GM23338 (cell line): ENCODE measurements at regions not wholly inside any gene's neighbourhood (a gene's known extent, or its start where the extent isn't known, plus 50 kb on each side); places are given as distances from the start of the nearest gene placed in this dataset.
"Not testable (repeated sequence)": the region's sequence is repeated elsewhere in the genome, so short reads cannot be mapped to it uniquely, and the experiment has no call there.

ENCODE experiments used
- ATAC-seq: fragments of 200-7000 bp; cut with Tn5 transposase; 3 replicates; pipeline ENCODE4 v1.9.1; 2020
- DNase-seq: peaks from one replicate; pipeline ENCODE4 v3.0.0-alpha.2; 2015; ENCODE audit warnings: low spot score
- H2AFZ ChIP-seq: fragments of 200-600 bp; sonication (generic); 2 replicates; pipeline ENCODE4 v1.8.0; 2016; ENCODE audit warnings: antibody characterized with exemption, mild to moderate bottlenecking, moderate library complexity
- H3F3A ChIP-seq: fragments of 200-600 bp; sonication (generic); replicated peaks from 2 replicates; pipeline ENCODE4 v1.8.0; 2017; ENCODE audit warnings: antibody characterized with exemption, mixed run types, low read depth
- H3K27ac ChIP-seq: fragments of 200-600 bp; sonication (generic); 2 replicates; pipeline ENCODE4 v1.6.1; 2016; ENCODE audit warnings: low read depth
- H3K27me3 ChIP-seq: fragments of 200-600 bp; sonication (generic); 2 replicates; pipeline ENCODE4 v1.8.0; 2016; ENCODE audit warnings: mild to moderate bottlenecking, mixed run types, moderate library complexity; ENCODE audit not compliant: insufficient read depth
- H3K36me3 ChIP-seq: fragments of 200-600 bp; sonication (generic); 2 replicates; pipeline ENCODE4 v1.8.0; 2016; ENCODE audit warnings: mild to moderate bottlenecking; ENCODE audit not compliant: insufficient read depth
- H3K4me1 ChIP-seq: fragments of 200-600 bp; sonication (generic); 2 replicates; pipeline ENCODE4 v1.8.0; 2016; ENCODE audit warnings: mild to moderate bottlenecking, moderate library complexity; ENCODE audit not compliant: insufficient read depth
- H3K4me2 ChIP-seq: fragments of 200-600 bp; sonication (generic); 2 replicates; pipeline ENCODE4 v1.7.1; 2017; ENCODE audit warnings: mixed run types
- H3K4me3 ChIP-seq: fragments of 200-600 bp; sonication (generic); 2 replicates; pipeline ENCODE4 v1.6.1; 2016; ENCODE audit warnings: mixed run types
- H3K79me2 ChIP-seq: fragments of 200-600 bp; sonication (generic); replicated peaks from 2 replicates; pipeline ENCODE4 v1.8.0; 2017; ENCODE audit warnings: mild to moderate bottlenecking; ENCODE audit not compliant: insufficient read depth
- H3K9me2 ChIP-seq: fragments of 200-600 bp; sonication (generic); 2 replicates; pipeline ENCODE4 v1.8.0; 2017; ENCODE audit not compliant: insufficient read depth
- H4K20me1 ChIP-seq: fragments of 200-600 bp; sonication (generic); replicated peaks from 2 replicates; pipeline ENCODE4 v1.8.0; 2017; ENCODE audit warnings: mild to moderate bottlenecking; ENCODE audit not compliant: insufficient read depth
- H3K27ac Mint-ChIP-seq: 2 replicates; pipeline ENCODE4 v1.8.0; 2020; ENCODE audit warnings: inconsistent platforms, mild to moderate bottlenecking, moderate library complexity, mixed read lengths
- H3K27me3 Mint-ChIP-seq: 3 replicates; pipeline ENCODE4 v1.8.0; 2022; ENCODE audit warnings: low read depth, mild to moderate bottlenecking, moderate library complexity, mixed read lengths, inconsistent platforms; ENCODE audit not compliant: insufficient read depth, poor library complexity
- H3K36me3 Mint-ChIP-seq: 3 replicates; pipeline ENCODE4 v1.8.0; 2021; ENCODE audit warnings: low read depth, mild to moderate bottlenecking, inconsistent platforms, moderate library complexity, mixed read lengths
- H3K4me1 Mint-ChIP-seq: 3 replicates; pipeline ENCODE4 v1.8.0; 2020; ENCODE audit warnings: mild to moderate bottlenecking, inconsistent platforms, mixed read lengths
- H3K4me3 Mint-ChIP-seq: 3 replicates; pipeline ENCODE4 v1.8.0; 2021; ENCODE audit warnings: moderate library complexity, mild to moderate bottlenecking, inconsistent platforms, mixed read lengths
- H3K9me3 Mint-ChIP-seq: 3 replicates; pipeline ENCODE4 v1.8.0; 2020; ENCODE audit warnings: moderate library complexity, mild to moderate bottlenecking, inconsistent platforms, mixed read lengths
- EZH2 ChIP-seq: fragments of 200-600 bp; sonication (generic); IDR thresholded peaks from one replicate; pipeline ENCODE4 v1.8.0; 2017; ENCODE audit warnings: antibody characterized with exemption, mild to moderate bottlenecking, low read depth; ENCODE audit not compliant: unreplicated experiment
- NANOG ChIP-seq: IDR thresholded peaks from 2 replicates; pipeline ENCODE4 v1.6.1; 2016; ENCODE audit warnings: antibody characterized with exemption, borderline replicate concordance
- POLR2AphosphoS5 ChIP-seq: IDR thresholded peaks from 2 replicates; pipeline ENCODE4 v1.6.1; 2016; ENCODE audit warnings: antibody characterized with exemption, low read depth
- ZNF114 ChIP-seq: fragments of 250-450 bp; sonication (Bioruptor Pico); IDR thresholded peaks from 2 replicates; pipeline ENCODE4 v1.5.0; 2020; ENCODE audit warnings: mild to moderate bottlenecking, moderate library complexity
- ZNF331 ChIP-seq: fragments of 250-450 bp; sonication (Bioruptor Pico); IDR thresholded peaks from 2 replicates; pipeline ENCODE4 v1.5.0; 2020; ENCODE audit warnings: low read depth, mild to moderate bottlenecking, moderate library complexity
- TF ChIP-seq, protein P1 (sequence below): IDR thresholded peaks from one replicate; pipeline ENCODE4 v1.6.1; 2018; ENCODE audit warnings: antibody characterized with exemption; ENCODE audit not compliant: unreplicated experiment
- TF ChIP-seq, protein P2 (sequence below), 2 experiments: fragments of 200-600 bp in 1 of 2; sonication (generic) in 1 of 2; conservative IDR thresholded peaks; 2 replicates each; pipeline versions ENCODE4 v1.5.1 to v1.6.1; 2016 to 2017; ENCODE audit warnings: antibody characterized with exemption in 2 of 2, low read depth in 2 of 2, mild to moderate bottlenecking in 2 of 2, moderate library complexity in 1 of 2

GRCh38 chr9:97794666-97795065 lies 58.4 kb upstream of the FOXE1 start (continued):
- TF ChIP-seq, protein P1, sequence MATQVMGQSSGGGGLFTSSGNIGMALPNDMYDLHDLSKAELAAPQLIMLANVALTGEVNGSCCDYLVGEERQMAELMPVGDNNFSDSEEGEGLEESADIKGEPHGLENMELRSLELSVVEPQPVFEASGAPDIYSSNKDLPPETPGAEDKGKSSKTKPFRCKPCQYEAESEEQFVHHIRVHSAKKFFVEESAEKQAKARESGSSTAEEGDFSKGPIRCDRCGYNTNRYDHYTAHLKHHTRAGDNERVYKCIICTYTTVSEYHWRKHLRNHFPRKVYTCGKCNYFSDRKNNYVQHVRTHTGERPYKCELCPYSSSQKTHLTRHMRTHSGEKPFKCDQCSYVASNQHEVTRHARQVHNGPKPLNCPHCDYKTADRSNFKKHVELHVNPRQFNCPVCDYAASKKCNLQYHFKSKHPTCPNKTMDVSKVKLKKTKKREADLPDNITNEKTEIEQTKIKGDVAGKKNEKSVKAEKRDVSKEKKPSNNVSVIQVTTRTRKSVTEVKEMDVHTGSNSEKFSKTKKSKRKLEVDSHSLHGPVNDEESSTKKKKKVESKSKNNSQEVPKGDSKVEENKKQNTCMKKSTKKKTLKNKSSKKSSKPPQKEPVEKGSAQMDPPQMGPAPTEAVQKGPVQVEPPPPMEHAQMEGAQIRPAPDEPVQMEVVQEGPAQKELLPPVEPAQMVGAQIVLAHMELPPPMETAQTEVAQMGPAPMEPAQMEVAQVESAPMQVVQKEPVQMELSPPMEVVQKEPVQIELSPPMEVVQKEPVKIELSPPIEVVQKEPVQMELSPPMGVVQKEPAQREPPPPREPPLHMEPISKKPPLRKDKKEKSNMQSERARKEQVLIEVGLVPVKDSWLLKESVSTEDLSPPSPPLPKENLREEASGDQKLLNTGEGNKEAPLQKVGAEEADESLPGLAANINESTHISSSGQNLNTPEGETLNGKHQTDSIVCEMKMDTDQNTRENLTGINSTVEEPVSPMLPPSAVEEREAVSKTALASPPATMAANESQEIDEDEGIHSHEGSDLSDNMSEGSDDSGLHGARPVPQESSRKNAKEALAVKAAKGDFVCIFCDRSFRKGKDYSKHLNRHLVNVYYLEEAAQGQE: no peak
- no peak for TF ChIP-seq ZNF331 (CRISPR knock-in tag)
- no peak for TF ChIP-seq POLR2AphosphoS5
- no peak for TF ChIP-seq NANOG
- TF ChIP-seq, protein P2, sequence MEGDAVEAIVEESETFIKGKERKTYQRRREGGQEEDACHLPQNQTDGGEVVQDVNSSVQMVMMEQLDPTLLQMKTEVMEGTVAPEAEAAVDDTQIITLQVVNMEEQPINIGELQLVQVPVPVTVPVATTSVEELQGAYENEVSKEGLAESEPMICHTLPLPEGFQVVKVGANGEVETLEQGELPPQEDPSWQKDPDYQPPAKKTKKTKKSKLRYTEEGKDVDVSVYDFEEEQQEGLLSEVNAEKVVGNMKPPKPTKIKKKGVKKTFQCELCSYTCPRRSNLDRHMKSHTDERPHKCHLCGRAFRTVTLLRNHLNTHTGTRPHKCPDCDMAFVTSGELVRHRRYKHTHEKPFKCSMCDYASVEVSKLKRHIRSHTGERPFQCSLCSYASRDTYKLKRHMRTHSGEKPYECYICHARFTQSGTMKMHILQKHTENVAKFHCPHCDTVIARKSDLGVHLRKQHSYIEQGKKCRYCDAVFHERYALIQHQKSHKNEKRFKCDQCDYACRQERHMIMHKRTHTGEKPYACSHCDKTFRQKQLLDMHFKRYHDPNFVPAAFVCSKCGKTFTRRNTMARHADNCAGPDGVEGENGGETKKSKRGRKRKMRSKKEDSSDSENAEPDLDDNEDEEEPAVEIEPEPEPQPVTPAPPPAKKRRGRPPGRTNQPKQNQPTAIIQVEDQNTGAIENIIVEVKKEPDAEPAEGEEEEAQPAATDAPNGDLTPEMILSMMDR (conservative IDR thresholded peaks at IDR 0.05; ENCODE audit: low read depth in 2 of 2): no peak
- no peak for TF ChIP-seq EZH2

DNA sequence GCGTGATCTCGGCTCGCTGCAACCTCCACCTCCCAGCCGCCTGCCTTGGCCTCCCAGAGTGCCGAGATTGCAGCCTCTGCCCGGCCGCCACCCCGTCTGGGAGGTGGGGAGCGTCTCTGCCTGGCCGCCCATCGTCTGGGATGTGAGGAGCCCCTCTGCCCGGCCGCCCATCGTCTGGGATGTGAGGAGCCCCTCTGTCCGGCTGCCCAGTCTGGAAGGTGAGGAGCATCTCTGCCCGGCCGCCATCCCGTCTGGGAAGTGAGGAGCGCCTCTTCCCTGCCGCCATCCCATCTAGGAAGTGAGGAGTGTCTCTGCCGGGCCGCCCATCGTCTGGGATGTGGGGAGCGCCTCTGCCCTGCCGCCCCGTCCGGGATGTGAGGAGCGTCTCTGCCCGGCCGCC lies 56.9 kb upstream of the FOXE1 start:
- not testable (repeated sequence) for H3K4me3 ChIP-seq, H3K4me1 ChIP-seq, H3K27ac Mint-ChIP-seq, ATAC-seq, H3K27me3 ChIP-seq, H3K4me1 Mint-ChIP-seq, H3K79me2 ChIP-seq, H3F3A ChIP-seq, DNase-seq, H3K4me3 Mint-ChIP-seq, H2AFZ ChIP-seq, H3K36me3 Mint-ChIP-seq, H3K9me2 ChIP-seq, H3K36me3 ChIP-seq, H3K27ac ChIP-seq, H3K27me3 Mint-ChIP-seq, H4K20me1 ChIP-seq, H3K4me2 ChIP-seq
- H3K9me3 Mint-ChIP-seq: peaks cover 13% of the 10 kb centered on the region

DNA sequence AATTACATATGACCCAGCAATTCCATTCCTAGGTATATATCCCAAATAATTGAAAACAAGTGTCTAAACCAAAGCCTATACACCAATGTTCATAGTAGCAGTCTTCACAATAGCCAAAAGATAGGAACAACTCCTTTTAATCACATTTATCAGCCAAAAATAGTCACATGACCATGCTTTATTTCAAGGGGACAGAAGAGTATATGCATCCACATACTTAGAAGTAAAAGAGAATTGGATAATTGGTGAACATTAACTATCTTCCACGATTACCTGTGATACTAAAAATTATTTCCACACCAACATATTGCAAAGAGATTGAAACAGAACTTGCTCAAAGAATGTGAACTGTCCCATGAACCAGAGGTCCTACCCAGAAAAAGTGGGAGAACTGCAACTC lies 51.8 kb upstream of the FOXE1 start:
- Mint-ChIP-seq H3K36me3 (no peaks in the 10 kb centered on the region), H3K4me3 (no peak overlapping the region), H3K9me3 (peaks cover 6% of the 10 kb centered on the region; the same call in 2 of the 3 replicates), H3K27ac (no peak overlapping the region), H3K4me1 (peaks cover 2% of the 10 kb centered on the region; the same call in 1 of the 3 replicates), H3K27me3 (peaks cover 16% of the 10 kb centered on the region)
- ATAC-seq (no peak), DNase-seq (no peak)
- peaks cover 22% of the 10 kb centered on the region; the same call in 1 of the 2 replicates for H3K27me3 ChIP-seq
- no peaks in the 10 kb centered on the region for H3K79me2 ChIP-seq
- H3K4me1 ChIP-seq: no peaks in the 10 kb centered on the region
- TF ChIP-seq ZNF114 (CRISPR knock-in tag): no peak
- TF ChIP-seq, protein P2 (conservative IDR thresholded peaks at IDR 0.05; ENCODE audit: low read depth in 2 of 2): no peak
- H4K20me1 ChIP-seq: no peaks in the 10 kb centered on the region
- no peak overlapping the region for H3K4me2 ChIP-seq
- no peak overlapping the region for H3K27ac ChIP-seq
- no peaks in the 10 kb centered on the region for H3F3A ChIP-seq
- no peaks in the 10 kb centered on the region for H3K36me3 ChIP-seq
- H3K4me3 ChIP-seq: no peak overlapping the region
- no peak overlapping the region for H2AFZ ChIP-seq
- H3K9me2 ChIP-seq: no peaks in the 10 kb centered on the region
